CD1c-positive myeloid dendritic cell (primary cell): ENCODE measurements at regions not wholly inside any gene's neighbourhood (a gene's known extent, or its start where the extent isn't known, plus 50 kb on each side); places are given as distances from the start of the nearest gene placed in this dataset.

Experiments used
- DNase-seq: peaks from one replicate; pipeline ENCODE4 v3.0.0-alpha.2; 2016; ENCODE audit errors: extremely low spot score

GRCh38 chr11:134911514-134912180, 499.6 kb upstream of the B3GAT1 start:
- no peak for DNase-seq

- no peak for DNase-seq
Observed at GRCh38 chr11:134908583-134908982, 496.5 kb upstream of the B3GAT1 start.

GRCh38 chr11:134907636-134908035, 495.6 kb upstream of the B3GAT1 start:
- no peak for DNase-seq

- no peak for DNase-seq
Observed at GRCh38 chr11:134906356-134906955, 494.4 kb upstream of the B3GAT1 start.

GRCh38 chr11:134905928-134906327, 493.9 kb upstream of the B3GAT1 start:
- no peak for DNase-seq

GRCh38 chr11:134905517-134905916, 493.5 kb upstream of the B3GAT1 start:
- DNase-seq = no peak

- DNase-seq = no peak
Observed at GRCh38 chr11:134904103-134904790, 492.2 kb upstream of the B3GAT1 start.

- DNase-seq = no peak
Observed at GRCh38 chr11:134901955-134902918, 490.2 kb upstream of the B3GAT1 start.

- DNase-seq = no peak
Observed at GRCh38 chr11:134901542-134901941, 489.5 kb upstream of the B3GAT1 start.

- DNase-seq = no peak
Observed at GRCh38 chr11:134893810-134894685, 482.0 kb upstream of the B3GAT1 start.

GRCh38 chr11:134890446-134890845, 478.4 kb upstream of the B3GAT1 start:
- DNase-seq = no peak

GRCh38 chr11:134889832-134890231, 477.8 kb upstream of the B3GAT1 start:
- no peak for DNase-seq

- DNase-seq = no peak
Observed at GRCh38 chr11:134888821-134889220, 476.8 kb upstream of the B3GAT1 start.

GRCh38 chr11:134887896-134888295, 475.9 kb upstream of the B3GAT1 start:
- DNase-seq = no peak

GRCh38 chr11:134883484-134883883, 471.4 kb upstream of the B3GAT1 start:
- DNase-seq = no peak

GRCh38 chr11:134882671-134883297, 470.7 kb upstream of the B3GAT1 start:
- DNase-seq = no peak

- no peak for DNase-seq
Observed at GRCh38 chr11:134882141-134882540, 470.1 kb upstream of the B3GAT1 start.

GRCh38 chr11:134880788-134881187, 468.7 kb upstream of the B3GAT1 start:
- no peak for DNase-seq

GRCh38 chr11:134879931-134880330, 467.9 kb upstream of the B3GAT1 start:
- DNase-seq = no peak

- DNase-seq = no peak
Observed at GRCh38 chr11:134879341-134879740, 467.3 kb upstream of the B3GAT1 start.

- no peak for DNase-seq
Observed at GRCh38 chr11:134878785-134879184, 466.7 kb upstream of the B3GAT1 start.
